Fibroblast of skin of right quadriceps (primary cell): ENCODE measurements at regions not wholly inside any gene's neighbourhood (a gene's known extent, or its start where the extent isn't known, plus 50 kb on each side); places are given as distances from the start of the nearest gene placed in this dataset.

Source experiments
- DNase-seq: peaks from one replicate; pipeline ENCODE4 v3.0.0-alpha.2; 2013

GRCh38 chr4:11801466-11802446 lies 373.1 kb upstream of the HS3ST1 start:
- no peak for DNase-seq

- DNase-seq = no peak
These were observed 370.5 kb upstream of the HS3ST1 start for GRCh38 chr4:11799196-11799595.

- no peak for DNase-seq
These were observed 363.1 kb upstream of the HS3ST1 start for GRCh38 chr4:11791797-11792196.

- no peak for DNase-seq
These were observed 361.5 kb upstream of the HS3ST1 start for GRCh38 chr4:11790230-11790629.

- DNase-seq = no peak
These were observed 354.9 kb upstream of the HS3ST1 start for GRCh38 chr4:11783588-11783987.

GRCh38 chr4:11782859-11783258 lies 354.2 kb upstream of the HS3ST1 start:
- no peak for DNase-seq

- DNase-seq = no peak
These were observed 348.8 kb upstream of the HS3ST1 start for GRCh38 chr4:11777447-11777846.

GRCh38 chr4:11774346-11774745 lies 345.7 kb upstream of the HS3ST1 start:
- no peak for DNase-seq

GRCh38 chr4:11773798-11774197 lies 345.1 kb upstream of the HS3ST1 start:
- DNase-seq = no peak

GRCh38 chr4:11769434-11769833 lies 340.7 kb upstream of the HS3ST1 start:
- DNase-seq = peak; percentile 6

- DNase-seq = no peak
These were observed 339.7 kb upstream of the HS3ST1 start for GRCh38 chr4:11768251-11768972.

- DNase-seq = peak; percentile 13
These were observed 337.3 kb upstream of the HS3ST1 start for GRCh38 chr4:11765849-11766453.

GRCh38 chr4:11748164-11748872 lies 319.6 kb upstream of the HS3ST1 start:
- peak; percentile 32 for DNase-seq

- DNase-seq = no peak
These were observed 318.0 kb upstream of the HS3ST1 start for GRCh38 chr4:11746734-11747133.

GRCh38 chr4:11743976-11744375 lies 315.3 kb upstream of the HS3ST1 start:
- DNase-seq = no peak

GRCh38 chr4:11743236-11743635 lies 314.5 kb upstream of the HS3ST1 start:
- no peak for DNase-seq

- DNase-seq = peak; percentile 14
These were observed 312.5 kb upstream of the HS3ST1 start for GRCh38 chr4:11741190-11741652.

GRCh38 chr4:11739992-11740391 lies 311.3 kb upstream of the HS3ST1 start:
- no peak for DNase-seq

GRCh38 chr4:11736978-11737377 lies 308.3 kb upstream of the HS3ST1 start:
- DNase-seq = no peak

GRCh38 chr4:11735651-11736050 lies 307.0 kb upstream of the HS3ST1 start:
- no peak for DNase-seq

GRCh38 chr4:11732155-11732554 lies 303.5 kb upstream of the HS3ST1 start:
- DNase-seq = no peak

- no peak for DNase-seq
These were observed 301.9 kb upstream of the HS3ST1 start for GRCh38 chr4:11730545-11730944.

GRCh38 chr4:11729548-11729947 lies 300.9 kb upstream of the HS3ST1 start:
- no peak for DNase-seq
